Ectodermal cell (in vitro differentiated cells): ENCODE measurements at regions not wholly inside any gene's neighbourhood (a gene's known extent, or its start where the extent isn't known, plus 50 kb on each side); places are given as distances from the start of the nearest gene placed in this dataset.

ENCODE experiments used
- H3K27ac ChIP-seq: 2 replicates; pipeline ENCODE4 v1.7.0; 2013; ENCODE audit warnings: mild to moderate bottlenecking, low read depth, low read length; ENCODE audit not compliant: insufficient read depth, poor library complexity, severe bottlenecking
- H3K27me3 ChIP-seq: 2 replicates; pipeline ENCODE4 v1.7.0; 2013; ENCODE audit warnings: mild to moderate bottlenecking, low read length; ENCODE audit not compliant: insufficient read depth, control insufficient read depth, poor library complexity, severe bottlenecking
- H3K36me3 ChIP-seq: one replicate; pipeline ENCODE4 v1.7.0; 2013; ENCODE audit warnings: low read length; ENCODE audit not compliant: control insufficient read depth, insufficient read depth
- H3K4me1 ChIP-seq: one replicate; pipeline ENCODE4 v1.7.0; 2013; ENCODE audit warnings: low read length; ENCODE audit not compliant: control insufficient read depth, insufficient read depth
- H3K4me3 ChIP-seq: 2 replicates; pipeline ENCODE4 v1.7.0; 2013; ENCODE audit warnings: low read depth, low read length, control low read depth; ENCODE audit not compliant: insufficient read depth
- H3K9me3 ChIP-seq: 2 replicates; pipeline ENCODE4 v1.7.0; 2013; ENCODE audit warnings: mild to moderate bottlenecking, low read length, moderate library complexity; ENCODE audit not compliant: control insufficient read depth
- WGBS, 2 experiments: methylation state at CpG; one replicate each; pipeline ENCODE4 v1.1.7; 2013; ENCODE audit warnings: missing lambda C conversion rate in 2 of 2; 5-methylcytosine and 5-hydroxymethylcytosine counted together

GRCh38 chr11:134580610-134580975 is 168.6 kb upstream of the B3GAT1 start:
- no peaks in the 10 kb centered on the region for H3K36me3 ChIP-seq
- no peak overlapping the region for H3K27ac ChIP-seq
- 90 to 93% methylated on average over 8 of the region's 8 CpGs for WGBS, 2 experiments
- H3K9me3 ChIP-seq: no peaks in the 10 kb centered on the region
- peaks cover 22% of the 10 kb centered on the region for H3K27me3 ChIP-seq
- no peak overlapping the region for H3K4me3 ChIP-seq
- peaks cover 4% of the 10 kb centered on the region for H3K4me1 ChIP-seq

- no peak overlapping the region for H3K4me3 ChIP-seq
- no peaks in the 10 kb centered on the region for H3K9me3 ChIP-seq
- no peaks in the 10 kb centered on the region for H3K36me3 ChIP-seq
- no peak overlapping the region for H3K27ac ChIP-seq
- 87 to 90% methylated on average over 16 of the region's 16 CpGs for WGBS, 2 experiments
- peaks cover 4% of the 10 kb centered on the region for H3K4me1 ChIP-seq
- peaks cover 22% of the 10 kb centered on the region for H3K27me3 ChIP-seq
Measured at GRCh38 chr11:134579724-134580609, 167.9 kb upstream of the B3GAT1 start.

- H3K4me3 ChIP-seq: no peak overlapping the region
- no peaks in the 10 kb centered on the region for H3K9me3 ChIP-seq
- peaks cover 4% of the 10 kb centered on the region for H3K4me1 ChIP-seq
- H3K27ac ChIP-seq: no peak overlapping the region
- peaks cover 22% of the 10 kb centered on the region for H3K27me3 ChIP-seq
- H3K36me3 ChIP-seq: no peaks in the 10 kb centered on the region
- WGBS, 2 experiments: 85 to 86% methylated on average over 22 of the region's 22 CpGs
Measured at GRCh38 chr11:134578807-134579723, 167.0 kb upstream of the B3GAT1 start.

GRCh38 chr11:134577751-134578395 is 165.8 kb upstream of the B3GAT1 start:
- peaks cover 16% of the 10 kb centered on the region for H3K27me3 ChIP-seq
- WGBS, 2 experiments: 82 to 87% methylated on average over 13 of the region's 13 CpGs
- no peaks in the 10 kb centered on the region for H3K36me3 ChIP-seq
- no peak overlapping the region for H3K27ac ChIP-seq
- H3K4me3 ChIP-seq: no peak overlapping the region
- H3K4me1 ChIP-seq: peaks cover 4% of the 10 kb centered on the region
- no peaks in the 10 kb centered on the region for H3K9me3 ChIP-seq

- Histone ChIP-seq H3K9me3 (no peaks in the 10 kb centered on the region), H3K4me1 (peaks cover 4% of the 10 kb centered on the region), H3K27ac (no peak overlapping the region), H3K27me3 (peaks cover 11% of the 10 kb centered on the region), H3K36me3 (no peaks in the 10 kb centered on the region), H3K4me3 (no peak overlapping the region)
- 84 to 89% methylated on average over 8 of the region's 8 CpGs for WGBS, 2 experiments
Measured at GRCh38 chr11:134576721-134577171, 164.7 kb upstream of the B3GAT1 start.

GRCh38 chr11:134576286-134576685 is 164.2 kb upstream of the B3GAT1 start:
- Histone ChIP-seq H3K36me3 (no peaks in the 10 kb centered on the region), H3K4me1 (peaks cover 4% of the 10 kb centered on the region), H3K27me3 (peaks cover 10% of the 10 kb centered on the region), H3K4me3 (no peak overlapping the region), H3K27ac (no peak overlapping the region), H3K9me3 (no peaks in the 10 kb centered on the region)
- WGBS, 2 experiments: 89 to 91% methylated on average over 9 of the region's 9 CpGs

- 69 to 75% methylated on average over 15 to 16 of the region's 16 CpGs for WGBS, 2 experiments
- H3K4me3 ChIP-seq: no peak overlapping the region
- H3K27me3 ChIP-seq: peaks cover 10% of the 10 kb centered on the region
- no peak overlapping the region for H3K27ac ChIP-seq
- peaks cover 4% of the 10 kb centered on the region for H3K4me1 ChIP-seq
- H3K36me3 ChIP-seq: no peaks in the 10 kb centered on the region
- no peaks in the 10 kb centered on the region for H3K9me3 ChIP-seq
Measured at GRCh38 chr11:134575504-134576230, 163.6 kb upstream of the B3GAT1 start.

- Histone ChIP-seq H3K36me3 (no peaks in the 10 kb centered on the region), H3K4me1 (peaks cover 4% of the 10 kb centered on the region), H3K27me3 (peaks cover 10% of the 10 kb centered on the region), H3K27ac (no peak overlapping the region), H3K9me3 (no peaks in the 10 kb centered on the region), H3K4me3 (no peak overlapping the region)
- 95 to 96% methylated on average over 8 of the region's 8 CpGs for WGBS, 2 experiments
Measured at GRCh38 chr11:134574947-134575346, 162.9 kb upstream of the B3GAT1 start.

- H3K27me3 ChIP-seq: peaks cover 4% of the 10 kb centered on the region
- no peak overlapping the region for H3K27ac ChIP-seq
- H3K36me3 ChIP-seq: no peaks in the 10 kb centered on the region
- H3K9me3 ChIP-seq: no peaks in the 10 kb centered on the region
- 90 to 92% methylated on average over 7 of the region's 7 CpGs for WGBS, 2 experiments
- peaks cover 4% of the 10 kb centered on the region for H3K4me1 ChIP-seq
- no peak overlapping the region for H3K4me3 ChIP-seq
Measured at GRCh38 chr11:134574425-134574824, 162.4 kb upstream of the B3GAT1 start.
